SU-DHL-6 (cell line): ENCODE measurements at regions not wholly inside any gene's neighbourhood (a gene's known extent, or its start where the extent isn't known, plus 50 kb on each side); places are given as distances from the start of the nearest gene placed in this dataset.

Source experiments
- CTCF ChIP-seq: fragments of 200-600 bp; sonication (generic); IDR thresholded peaks from one replicate; pipeline ENCODE4 v1.5.1; 2017; ENCODE audit warnings: antibody characterized with exemption, mild to moderate bottlenecking, low read length, moderate library complexity; ENCODE audit not compliant: insufficient read depth, poor library complexity, severe bottlenecking
- EZH2phosphoT487 ChIP-seq: fragments of 200-600 bp; sonication (generic), shearing (Covaris generic); conservative IDR thresholded peaks from 2 replicates; pipeline ENCODE4 v1.6.1; 2018; ENCODE audit warnings: mild to moderate bottlenecking, antibody characterized with exemption, low read length, moderate library complexity, mixed read lengths

GRCh38 chr2:125959047-125959446 is 696.9 kb upstream of the GYPC start:
- no peak for TF ChIP-seq CTCF
- TF ChIP-seq EZH2phosphoT487, result no peak
